ENCODE measurements at regions not wholly inside any gene's neighbourhood (a gene's known extent, or its start where the extent isn't known, plus 50 kb on each side); places are given as distances from the start of the nearest gene placed in this dataset.

DNA sequence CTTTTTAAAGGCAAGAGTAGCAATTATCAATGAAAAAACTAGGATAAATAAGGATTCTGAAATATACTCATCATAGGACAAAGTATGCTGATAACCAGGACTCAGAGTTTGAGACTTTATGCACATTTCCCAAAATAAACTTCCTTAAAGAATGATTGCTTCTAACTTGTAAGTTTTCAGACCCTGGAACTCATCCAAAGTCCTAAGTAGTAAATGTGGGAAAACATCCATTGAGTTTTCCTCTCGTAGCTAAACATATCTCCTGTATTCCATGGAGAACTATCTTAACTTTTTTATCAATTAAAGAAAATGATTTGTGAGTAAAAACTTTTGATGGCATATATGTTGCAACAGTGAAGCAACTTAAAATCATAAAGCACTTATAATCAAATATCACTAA is 285.2 kb upstream of the KLF6 start:
- H3K9me3 Mint-ChIP-seq (ENCODE audit: unreplicated experiment), result no peaks in the 10 kb centered on the region
- no peaks in the 10 kb centered on the region for H3K36me3 Mint-ChIP-seq (ENCODE audit: insufficient read depth, unreplicated experiment)
- no peak for DNase-seq (ENCODE audit: unreplicated experiment)
- no TSS peak for BruUV-seq (replicated peaks)
- CTCF ChIA-PET, result interaction anchor here (0.6 kb wide), 1 partner anchor 38 kb away, joined by 4 read pairs; no protein-coding TSS in a partner anchor
- TF ChIP-seq CTCF (IDR thresholded peaks at IDR 0.05; ENCODE audit: unreplicated experiment), result no peak
- peaks cover 17% of the 10 kb centered on the region for H3K4me1 Mint-ChIP-seq (ENCODE audit: insufficient read depth, unreplicated experiment)
- intact Hi-C loops (cut with micrococcal nuclease), result no loop called here
- H3K4me3 Mint-ChIP-seq (ENCODE audit: unreplicated experiment), result no peak overlapping the region
- no peaks in the 10 kb centered on the region for H3K27me3 Mint-ChIP-seq (ENCODE audit: insufficient read depth, unreplicated experiment)
- H3K27ac Mint-ChIP-seq (ENCODE audit: low read depth, unreplicated experiment), result no peak overlapping the region
- POLR2A ChIA-PET, result interaction anchor here (1.3 to 1.5 kb wide), 2 partner anchors 8 to 15 kb away, joined by 3 read pairs; no protein-coding TSS in a partner anchor

- Mint-ChIP-seq H3K9me3 (ENCODE audit: unreplicated experiment) (no peaks in the 10 kb centered on the region), H3K36me3 (ENCODE audit: insufficient read depth, unreplicated experiment) (no peaks in the 10 kb centered on the region), H3K4me3 (ENCODE audit: unreplicated experiment) (no peak overlapping the region), H3K4me1 (ENCODE audit: insufficient read depth, unreplicated experiment) (peaks cover 10% of the 10 kb centered on the region), H3K27ac (ENCODE audit: low read depth, unreplicated experiment) (no peak overlapping the region), H3K27me3 (ENCODE audit: insufficient read depth, unreplicated experiment) (no peaks in the 10 kb centered on the region)
- ChIA-PET CTCF (no interaction called here), POLR2A (no interaction called here)
- BruUV-seq (replicated peaks), result no TSS peak
- no peak for DNase-seq (ENCODE audit: unreplicated experiment)
- no peak for TF ChIP-seq CTCF (IDR thresholded peaks at IDR 0.05; ENCODE audit: unreplicated experiment)
- intact Hi-C loops (cut with micrococcal nuclease), result no loop called here
These were observed 284.5 kb upstream of the KLF6 start for GRCh38 chr10:4069491-4069890.

DNA sequence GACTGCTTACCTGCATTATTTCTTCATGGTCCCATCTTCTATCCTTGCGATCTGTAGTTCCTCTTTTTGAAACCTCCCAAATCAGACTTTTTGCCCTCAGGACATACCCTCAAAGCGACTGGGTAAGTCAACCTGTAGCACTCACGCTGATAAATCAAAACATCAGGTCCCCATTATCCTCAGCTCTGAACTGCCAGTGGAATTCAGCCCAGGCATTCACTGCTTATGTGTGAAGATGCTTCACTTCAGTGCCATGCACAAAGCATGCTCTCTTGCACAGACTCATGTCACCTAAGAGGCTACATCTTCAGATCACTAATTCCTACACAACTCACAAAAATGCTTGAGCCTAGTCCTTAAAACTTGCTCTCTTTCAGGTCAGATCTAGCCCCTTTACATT is 283.6 kb upstream of the KLF6 start:
- Mint-ChIP-seq H3K9me3 (ENCODE audit: unreplicated experiment) (no peaks in the 10 kb centered on the region), H3K4me1 (ENCODE audit: insufficient read depth, unreplicated experiment) (peaks cover 2% of the 10 kb centered on the region), H3K27me3 (ENCODE audit: insufficient read depth, unreplicated experiment) (no peaks in the 10 kb centered on the region), H3K4me3 (ENCODE audit: unreplicated experiment) (no peak overlapping the region), H3K27ac (ENCODE audit: low read depth, unreplicated experiment) (no peak overlapping the region), H3K36me3 (ENCODE audit: insufficient read depth, unreplicated experiment) (no peaks in the 10 kb centered on the region)
- intact Hi-C loops (cut with micrococcal nuclease), result no loop called here
- no peak for DNase-seq (ENCODE audit: unreplicated experiment)
- TF ChIP-seq CTCF (IDR thresholded peaks at IDR 0.05; ENCODE audit: unreplicated experiment), result no peak
- ChIA-PET POLR2A (interaction anchor here (0.6 to 1.0 kb wide), 2 partner anchors 72 to 284 kb away, joined by 3 read pairs; partner anchors contain the start of gene KLF6), CTCF (no interaction called here)
- no TSS peak for BruUV-seq (replicated peaks)

GRCh38 chr10:4067931-4068561 is 283.0 kb upstream of the KLF6 start:
- POLR2A ChIA-PET, result interaction anchor here (0.6 to 1.0 kb wide), 3 partner anchors 20 to 283 kb away, joined by 3 read pairs; partner anchors contain the start of gene KLF6
- no peak overlapping the region for H3K27ac Mint-ChIP-seq (ENCODE audit: low read depth, unreplicated experiment)

More at GRCh38 chr10:4067931-4068561, 283.0 kb upstream of the KLF6 start:
- no peaks in the 10 kb centered on the region for H3K9me3 Mint-ChIP-seq (ENCODE audit: unreplicated experiment)
- H3K36me3 Mint-ChIP-seq (ENCODE audit: insufficient read depth, unreplicated experiment), result no peaks in the 10 kb centered on the region
- intact Hi-C loops (cut with micrococcal nuclease), result no loop called here
- BruUV-seq (replicated peaks), result no TSS peak
- CTCF ChIA-PET, result no interaction called here
- TF ChIP-seq CTCF (IDR thresholded peaks at IDR 0.05; ENCODE audit: unreplicated experiment), result no peak
- no peak overlapping the region for H3K4me3 Mint-ChIP-seq (ENCODE audit: unreplicated experiment)
- peak; percentile 29 for DNase-seq (ENCODE audit: unreplicated experiment)
- no peaks in the 10 kb centered on the region for H3K4me1 Mint-ChIP-seq (ENCODE audit: insufficient read depth, unreplicated experiment)
- H3K27me3 Mint-ChIP-seq (ENCODE audit: insufficient read depth, unreplicated experiment), result no peaks in the 10 kb centered on the region
